HCT116 (cell line): ENCODE measurements at regions not wholly inside any gene's neighbourhood (a gene's known extent, or its start where the extent isn't known, plus 50 kb on each side); places are given as distances from the start of the nearest gene placed in this dataset.

Experiments
- ATAC-seq: fragments of 200-7000 bp; cut with Tn5 transposase; 2 replicates; pipeline ENCODE4 v1.9.1; 2020; ENCODE audit warnings: mild to moderate bottlenecking, moderate library complexity
- BruUV-seq: library from RNA; stranded (reverse); fragments of 400-500 nt; replicated peaks from 2 replicates; lab custom pipeline; 2021; lab: Mats Ljungman, UMichigan
- CTCF ChIA-PET: fragments of 300-600 bp; sonication (Branson Sonifier 250); formaldehyde crosslinking; loops from one replicate; lab custom pipeline; 2021; ENCODE audit warnings: antibody characterized with exemption; lab: Charles Lee
- POLR2A ChIA-PET: fragments of 300-600, 350-600 bp; sonication (Branson Sonifier 250); formaldehyde crosslinking; loops from one replicate; lab custom pipeline; 2021; ENCODE audit warnings: antibody characterized with exemption; lab: Charles Lee
- RAD21 ChIA-PET, 2 experiments: fragments of 300-600 bp; sonication (Branson Sonifier 250); formaldehyde crosslinking; loops; one replicate each; lab custom pipeline; 2023; ENCODE audit warnings: low total read pairs in 2 of 2; ENCODE audit not compliant: uncharacterized antibody in 2 of 2, unreplicated experiment in 2 of 2, low non-redundant PET in 1 of 2; lab: Charles Lee
- DNase-seq: peaks from one replicate; pipeline ENCODE4 v3.0.0-alpha.2; 2010; ENCODE audit warnings: low read depth, low spot score
- H2AFZ ChIP-seq: fragments of 200-600 bp; shearing (Covaris generic), sonication (generic); 2 replicates; pipeline ENCODE4 v1.6.1; 2017; ENCODE audit warnings: low read depth, mixed run types, mixed read lengths, antibody characterized with exemption, low read length; ENCODE audit not compliant: poor library complexity, severe bottlenecking
- H3K27ac ChIP-seq: 2 replicates; pipeline ENCODE4 v1.5.1; 2012; ENCODE audit warnings: low read depth, low read length
- H3K27me3 ChIP-seq: fragments of 200-600 bp; sonication (generic); 2 replicates; pipeline ENCODE4 v1.6.1; 2016; ENCODE audit warnings: mixed run types, low read length, mixed read lengths; ENCODE audit not compliant: insufficient read depth
- H3K36me3 ChIP-seq, 2 experiments: fragments of 200-500 bp in 1 of 2; fragments of 200-600 bp in 1 of 2; sonication (Bioruptor generic) in 1 of 2; sonication (generic) in 1 of 2; 2 replicates each; pipeline versions ENCODE4 v1.5.1 to v1.6.1; 2014 to 2016; ENCODE audit warnings: low read length in 2 of 2, inconsistent platforms in 1 of 2, mixed read lengths in 1 of 2, mixed run types in 1 of 2; ENCODE audit not compliant: insufficient read depth in 2 of 2, control insufficient read depth in 1 of 2
- H3K4me1 ChIP-seq, 2 experiments: fragments of 200-600 bp in 1 of 2; sonication (generic) in 1 of 2; 2 replicates each; pipeline versions ENCODE4 v1.5.1 to v1.6.1; 2012 to 2017; ENCODE audit warnings: low read length in 2 of 2, inconsistent platforms in 1 of 2, mild to moderate bottlenecking in 1 of 2, mixed read lengths in 1 of 2, mixed run types in 1 of 2, moderate library complexity in 1 of 2; ENCODE audit not compliant: insufficient read depth in 2 of 2, control insufficient read depth in 1 of 2
- H3K4me2 ChIP-seq: fragments of 200-600 bp; sonication (generic); 2 replicates; pipeline ENCODE4 v1.6.1; 2017; ENCODE audit warnings: mixed run types, low read length, mixed read lengths
- H3K4me3 ChIP-seq, 2 experiments: fragments of 200-600 bp in 1 of 2; sonication (generic) in 1 of 2; replicated peaks in 1 of 2; 2 replicates each; pipeline ENCODE4 v1.5.1; 2011 to 2016; ENCODE audit warnings: low read length in 2 of 2, control low read depth in 1 of 2, low read depth in 1 of 2, mild to moderate bottlenecking in 1 of 2, mixed read lengths in 1 of 2, mixed run types in 1 of 2
- H3K79me2 ChIP-seq: fragments of 200-600 bp; sonication (generic); 2 replicates; pipeline ENCODE4 v1.6.1; 2017; ENCODE audit warnings: mild to moderate bottlenecking, mixed run types, low read length, moderate library complexity, mixed read lengths; ENCODE audit not compliant: insufficient read depth
- H3K9ac ChIP-seq: fragments of 200-600 bp; sonication (generic); 2 replicates; pipeline ENCODE4 v1.6.1; 2016; ENCODE audit warnings: low read length, mixed read lengths
- H3K9me2 ChIP-seq: fragments of 200-600 bp; sonication (generic), shearing (Covaris generic); 2 replicates; pipeline ENCODE4 v1.6.1; 2017; ENCODE audit warnings: mixed run types, mild to moderate bottlenecking, moderate library complexity; ENCODE audit not compliant: insufficient read depth
- H3K9me3 ChIP-seq, 2 experiments: fragments of 200-500 bp in 1 of 2; fragments of 200-600 bp in 1 of 2; sonication (Bioruptor generic) in 1 of 2; sonication (generic) in 1 of 2; 2 replicates each; pipeline ENCODE4 v1.6.1; 2014 to 2017; ENCODE audit warnings: low read length in 2 of 2, mixed read lengths in 2 of 2, inconsistent platforms in 1 of 2, low read depth in 1 of 2, mild to moderate bottlenecking in 1 of 2, mixed run types in 1 of 2, moderate library complexity in 1 of 2; ENCODE audit not compliant: control insufficient read depth in 1 of 2, insufficient read depth in 1 of 2
- H4K20me1 ChIP-seq: fragments of 200-600 bp; sonication (generic), shearing (Covaris generic); 2 replicates; pipeline ENCODE4 v1.6.1; 2017; ENCODE audit warnings: mixed run types, mild to moderate bottlenecking, moderate library complexity; ENCODE audit not compliant: insufficient read depth
- CBX3 ChIP-seq: IDR thresholded peaks from 2 replicates; pipeline ENCODE4 v1.6.1; 2012; ENCODE audit warnings: low read depth
- CTCF ChIP-seq, 3 experiments: fragments of 200-600 bp in 1 of 3; sonication (generic) in 1 of 3; IDR thresholded peaks in 2 of 3; conservative IDR thresholded peaks in 1 of 3; 2 replicates each; pipeline ENCODE4 v1.5.1; 2012 to 2017; ENCODE audit warnings: low read depth in 2 of 3, low read length in 2 of 3, antibody characterized with exemption in 1 of 3, borderline replicate concordance in 1 of 3, control low read depth in 1 of 3, mild to moderate bottlenecking in 1 of 3, mixed read lengths in 1 of 3, mixed run types in 1 of 3, moderate library complexity in 1 of 3; ENCODE audit not compliant: insufficient read depth in 1 of 3
- EGR1 ChIP-seq: IDR thresholded peaks from 2 replicates; pipeline ENCODE4 v1.6.1; 2012; ENCODE audit warnings: low read depth
- ELF1 ChIP-seq: IDR thresholded peaks from 2 replicates; pipeline ENCODE4 v1.6.1; 2012; ENCODE audit warnings: low read depth, borderline replicate concordance
- EZH2 ChIP-seq: fragments of 200-600 bp; sonication (generic); IDR thresholded peaks from 2 replicates; pipeline ENCODE4 v1.6.1; 2017; ENCODE audit warnings: antibody characterized with exemption, mixed run types
- JUND ChIP-seq: IDR thresholded peaks from 2 replicates; pipeline ENCODE4 v1.6.1; 2012
- POLR2A ChIP-seq: IDR thresholded peaks from 2 replicates; pipeline ENCODE4 v1.7.0; 2011; ENCODE audit warnings: borderline replicate concordance; ENCODE audit not compliant: insufficient read depth, insufficient read length; ENCODE audit errors: extremely low read depth
- POLR2AphosphoS5 ChIP-seq: IDR thresholded peaks from 2 replicates; pipeline ENCODE4 v1.6.1; 2011; ENCODE audit warnings: mild to moderate bottlenecking, low read depth, low read length, moderate library complexity
- RAD21 ChIP-seq: IDR thresholded peaks from 2 replicates; pipeline ENCODE4 v1.6.1; 2012; ENCODE audit warnings: low read depth, mild to moderate bottlenecking
- REST ChIP-seq: IDR thresholded peaks from 2 replicates; pipeline ENCODE4 v1.6.1; 2012; ENCODE audit warnings: low read depth
- SIN3A ChIP-seq: IDR thresholded peaks from 2 replicates; pipeline ENCODE4 v1.6.1; 2012; ENCODE audit warnings: low read depth
- SRF ChIP-seq: IDR thresholded peaks from 2 replicates; pipeline ENCODE4 v1.6.1; 2012; ENCODE audit warnings: low read depth
- YY1 ChIP-seq: IDR thresholded peaks from 2 replicates; pipeline ENCODE4 v1.6.1; 2011; ENCODE audit warnings: low read length, low read depth, moderate library complexity, mild to moderate bottlenecking; ENCODE audit not compliant: insufficient replicate concordance; ENCODE audit errors: extremely low read depth
- ZNF274 ChIP-seq: fragments of 200-500 bp; sonication (Bioruptor generic); IDR thresholded peaks from 2 replicates; pipeline ENCODE4 v1.6.1; 2014; ENCODE audit warnings: mild to moderate bottlenecking, low read depth, low read length, inconsistent platforms
- intact Hi-C: fragments of 100-400 bp; cut with micrococcal nuclease; formaldehyde crosslinking; loops from 2 replicates; pipeline ENCODE4 v1.10.0; 2022

GRCh38 chr5:145010834-145011233 lies 824.3 kb downstream of the PRELID2 start (continued):
- no peak for TF ChIP-seq CTCF (IDR thresholded peaks at IDR 0.05 in 2 of 3, conservative IDR thresholded peaks at IDR 0.05 in 1 of 3; ENCODE audit: borderline replicate concordance in 1 of 3, insufficient read depth in 1 of 3, low read depth in 2 of 3, low read length in 2 of 3)
- TF ChIP-seq SIN3A, result no peak

DNA sequence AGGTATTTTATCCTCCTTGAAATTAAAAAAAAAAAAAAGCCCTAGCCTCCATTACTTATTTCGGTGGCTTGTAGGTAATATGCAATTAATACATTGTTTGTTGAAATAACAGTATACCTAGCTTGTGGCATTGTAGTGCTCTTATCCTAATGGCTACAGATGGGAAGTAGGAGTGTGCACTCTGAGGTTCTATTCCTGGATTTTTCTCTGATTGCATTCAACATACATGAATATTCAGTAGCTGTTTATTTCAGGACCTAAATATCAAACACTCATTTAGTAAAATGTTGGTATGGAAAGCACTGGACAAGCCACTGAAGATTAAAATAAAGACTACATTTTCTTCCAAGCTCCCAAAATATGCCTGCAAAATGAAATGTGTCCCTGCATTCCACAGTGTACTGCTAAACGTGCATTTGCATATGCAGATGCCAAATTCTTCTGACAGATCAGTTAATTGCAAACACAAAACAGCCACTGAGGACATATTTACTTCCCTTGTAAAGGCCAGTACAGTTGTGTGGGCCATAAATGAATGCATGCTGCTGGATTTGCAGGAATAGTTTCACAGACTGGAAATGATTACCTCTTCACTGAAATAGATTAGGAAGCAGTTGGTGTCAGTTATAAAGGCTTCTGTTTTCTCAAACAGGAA lies 826.1 kb downstream of the PRELID2 start:
- no TSS peak for BruUV-seq
- Histone ChIP-seq H3K4me3 (no peak overlapping the region), H3K9me3 (no peaks in the 10 kb centered on the region), H3K4me1 (no peaks in the 10 kb centered on the region), H3K27me3 (0 out of 2 replicates have a peak, but pooled peaks cover 4% of the 10 kb centered on the region), H3K9ac (no peak overlapping the region), H3K9me2 (no peaks in the 10 kb centered on the region), H3K36me3 (no peaks in the 10 kb centered on the region), H3K4me2 (no peak overlapping the region), H2AFZ (no peak overlapping the region), H4K20me1 (no peaks in the 10 kb centered on the region), H3K79me2 (no peaks in the 10 kb centered on the region), H3K27ac (no peak overlapping the region)
- ChIA-PET CTCF (interaction anchor here (0.7 kb wide), 1 partner anchor 29 kb away, joined by 3 read pairs; no protein-coding TSS in a partner anchor), POLR2A (no interaction called here), RAD21 (no interaction called here)
- DNase-seq (no peak), ATAC-seq (no peak)
- intact Hi-C loops, result no loop called here
- no peak for TF ChIP-seq EZH2
- no peak for TF ChIP-seq RAD21
- TF ChIP-seq CBX3, result no peak
- no peak for TF ChIP-seq REST
- no peak for TF ChIP-seq ELF1
- no peak for TF ChIP-seq SRF
- no peak for TF ChIP-seq JUND
- no peak for TF ChIP-seq CTCF (IDR thresholded peaks at IDR 0.05 in 2 of 3, conservative IDR thresholded peaks at IDR 0.05 in 1 of 3; ENCODE audit: borderline replicate concordance in 1 of 3, insufficient read depth in 1 of 3, low read depth in 2 of 3, low read length in 2 of 3)
- TF ChIP-seq YY1, result no peak
- no peak for TF ChIP-seq POLR2AphosphoS5
- no peak for TF ChIP-seq EGR1
- TF ChIP-seq POLR2A, result no peak
- TF ChIP-seq ZNF274, result no peak
